ENCODE measurements at regions not wholly inside any gene's neighbourhood (a gene's known extent, or its start where the extent isn't known, plus 50 kb on each side); places are given as distances from the start of the nearest gene placed in this dataset.

GRCh38 chr7:25846722-25847121 is 305.3 kb upstream of the NFE2L3 start:
- 16 to 36% methylated on average over 5 of the region's 5 CpGs for WGBS, 2 donors
- no peaks in the 10 kb centered on the region for H3K9me3 ChIP-seq
- no peak for TF ChIP-seq CTCF (IDR thresholded peaks at IDR 0.05)
- TF ChIP-seq POLR2A (IDR thresholded peaks at IDR 0.05), result no peak
- peak overlapping the region; percentile 2 to 60 (median 25) for H3K27ac ChIP-seq
- H3K36me3 ChIP-seq (replicated peaks in 1 of 2; ENCODE audit: insufficient read depth in 1 of 2, low read depth in 2 of 2), result no peaks in the 10 kb centered on the region
- peaks cover 30% of the 10 kb centered on the region for H3K4me1 ChIP-seq
- H3K27me3 ChIP-seq, result no peaks in the 10 kb centered on the region
- DNase-seq (peak; percentile 59 to 72 (median 67)), ATAC-seq (peak; percentile 47)
- H3K4me3 ChIP-seq, result no peak overlapping the region
- intact Hi-C loops (cut with DNase I), result no loop called here

- ATAC-seq (peak; percentile 58), DNase-seq (no peak)
- no peaks in the 10 kb centered on the region for H3K9me3 ChIP-seq
- peak overlapping the region in 3 of 4 donors; percentile 8 to 60 (median 42) for H3K27ac ChIP-seq
- intact Hi-C loops (cut with DNase I), result no loop called here
- peaks cover 37% of the 10 kb centered on the region for H3K4me1 ChIP-seq
- 65 to 77% methylated on average over 6 of the region's 6 CpGs for WGBS, 2 donors
- TF ChIP-seq POLR2A (IDR thresholded peaks at IDR 0.05) (no peak), CTCF (IDR thresholded peaks at IDR 0.05) (no peak)
- H3K27me3 ChIP-seq, result peaks cover 0 to 6% of the 10 kb centered on the region in 2 donors
- H3K36me3 ChIP-seq (replicated peaks in 1 of 2; ENCODE audit: insufficient read depth in 1 of 2, low read depth in 2 of 2), result no peaks in the 10 kb centered on the region
- no peak overlapping the region for H3K4me3 ChIP-seq
These were observed 304.5 kb upstream of the NFE2L3 start for GRCh38 chr7:25847336-25848070.

- H3K9me3 ChIP-seq, result no peaks in the 10 kb centered on the region
- peak in 1 of 4 donors; percentile 45 for DNase-seq
- no peak overlapping the region for H3K4me3 ChIP-seq
- no peak for TF ChIP-seq CTCF (IDR thresholded peaks at IDR 0.05)
- TF ChIP-seq POLR2A (IDR thresholded peaks at IDR 0.05), result no peak
- H3K4me1 ChIP-seq, result peaks cover 43% of the 10 kb centered on the region
- ATAC-seq, result peak; percentile 40
- intact Hi-C loops (cut with DNase I), result no loop called here
- peak overlapping the region; percentile 34 to 65 (median 38) for H3K27ac ChIP-seq
- 49 to 52% methylated on average over 9 of the region's 9 CpGs for WGBS, 2 donors
- H3K27me3 ChIP-seq, result peaks cover 5 to 27% of the 10 kb centered on the region in 2 donors
- H3K36me3 ChIP-seq (replicated peaks in 1 of 2; ENCODE audit: insufficient read depth in 1 of 2, low read depth in 2 of 2), result no peaks in the 10 kb centered on the region
These were observed 302.4 kb upstream of the NFE2L3 start for GRCh38 chr7:25849500-25850184.

GRCh38 chr7:25850216-25850615 is 301.8 kb upstream of the NFE2L3 start:
- Histone ChIP-seq H3K27ac (peak overlapping the region in 1 of 4 donors; percentile 65), H3K9me3 (no peaks in the 10 kb centered on the region), H3K36me3 (replicated peaks in 1 of 2; ENCODE audit: insufficient read depth in 1 of 2, low read depth in 2 of 2) (no peaks in the 10 kb centered on the region), H3K4me1 (peaks cover 43% of the 10 kb centered on the region), H3K4me3 (no peak overlapping the region), H3K27me3 (peaks cover 5 to 28% of the 10 kb centered on the region in 2 donors)
- no peak for TF ChIP-seq POLR2A (IDR thresholded peaks at IDR 0.05)
- no peak for TF ChIP-seq CTCF (IDR thresholded peaks at IDR 0.05)
- ATAC-seq, result no peak
- DNase-seq, result no peak
- intact Hi-C loops (cut with DNase I), result no loop called here
